K562 (cell line): ENCODE measurements at regions not wholly inside any gene's neighbourhood (a gene's known extent, or its start where the extent isn't known, plus 50 kb on each side); places are given as distances from the start of the nearest gene placed in this dataset.

Experiments used
- CEBPB ChIP-seq: fragments of 450-650 bp; IDR thresholded peaks from 2 replicates; pipeline ENCODE4 v1.6.1; 2016; ENCODE audit warnings: missing genetic modification characterization, missing compliant biosample characterization
- ERF ChIP-seq: fragments of 450-650 bp; formaldehyde crosslinking; IDR thresholded peaks from 2 replicates; pipeline ENCODE4 v1.4.0; 2020; ENCODE audit warnings: mild to moderate bottlenecking, mixed read lengths
- FUS ChIP-seq: fragments of 200-400 bp; formaldehyde crosslinking; optimal IDR thresholded peaks from 2 replicates; pipeline ENCODE3; 2017; ENCODE audit warnings: low read depth, low read length
- NFXL1 ChIP-seq: fragments of 450-650 bp; formaldehyde crosslinking; IDR thresholded peaks from 2 replicates; pipeline ENCODE4 v1.4.0; 2021; ENCODE audit warnings: mild to moderate bottlenecking
- RBM17 ChIP-seq: fragments of 200-400 bp; formaldehyde crosslinking; IDR thresholded peaks from 2 replicates; pipeline ENCODE4 v1.6.1; 2017; ENCODE audit warnings: low read depth, mild to moderate bottlenecking, low read length, borderline replicate concordance
- SMARCB1 ChIP-seq: IDR thresholded peaks from 2 replicates; pipeline ENCODE4 v1.6.1; 2011; ENCODE audit warnings: improper control_type of control experiment, low read depth; ENCODE audit not compliant: insufficient read length
- TAF1 ChIP-seq: IDR thresholded peaks from 2 replicates; pipeline ENCODE4 v1.6.1; 2011; ENCODE audit warnings: mild to moderate bottlenecking, low read length, moderate library complexity; ENCODE audit not compliant: insufficient read depth, control insufficient read depth, severe bottlenecking; ENCODE audit errors: extremely low read depth
- TCF7 ChIP-seq: sonication (generic); IDR thresholded peaks from 2 replicates; pipeline ENCODE4 v1.6.1; 2016; ENCODE audit warnings: antibody characterized with exemption, borderline replicate concordance
- ZBTB11 ChIP-seq, 3 experiments: fragments of 200-800 bp in 1 of 3; fragments of 250-450 bp in 1 of 3; fragments of 450-650 bp in 1 of 3; sonication (Bioruptor Pico) in 1 of 3; sonication (Bioruptor generic) in 1 of 3; formaldehyde crosslinking in 1 of 3; IDR thresholded peaks; 2 replicates each; pipeline versions ENCODE4 v1.6.1 to v1.8.0; 2016 to 2022; ENCODE audit warnings: mild to moderate bottlenecking in 2 of 3, missing genetic modification characterization in 2 of 3, missing compliant biosample characterization in 1 of 3, moderate library complexity in 1 of 3
- ZFP1 ChIP-seq: fragments of 450-650 bp; formaldehyde crosslinking; IDR thresholded peaks from 2 replicates; pipeline ENCODE4 v1.4.0; 2020; ENCODE audit warnings: mild to moderate bottlenecking, mixed read lengths
- ZMIZ1 ChIP-seq, 2 experiments: fragments of 150-350 bp in 1 of 2; IDR thresholded peaks; 2 replicates each; pipeline ENCODE4 v1.6.1; 2012 to 2016; ENCODE audit warnings: low read depth in 2 of 2, low read length in 2 of 2, mild to moderate bottlenecking in 1 of 2, moderate library complexity in 1 of 2
- ZNF133 ChIP-seq: fragments of 250-450 bp; sonication (Bioruptor Pico); IDR thresholded peaks from 2 replicates; pipeline ENCODE4 v1.4.0; 2020; ENCODE audit warnings: mild to moderate bottlenecking
- ZNF384 ChIP-seq: IDR thresholded peaks from 2 replicates; pipeline ENCODE4 v1.6.1; 2012; ENCODE audit warnings: low read depth, low read length, improper control_type of control experiment
- ZNF583 ChIP-seq: fragments of 250-450 bp; sonication (Bioruptor Pico); IDR thresholded peaks from 2 replicates; pipeline ENCODE4 v1.4.0; 2020
- ZNF77 ChIP-seq: fragments of 250-450 bp; sonication (Bioruptor Pico); IDR thresholded peaks from 2 replicates; pipeline ENCODE4 v1.5.0; 2020
- TF ChIP-seq, protein P1 (sequence below): sonication (generic); formaldehyde crosslinking; IDR thresholded peaks from 2 replicates; pipeline ENCODE4 v1.8.0; 2023; ENCODE audit warnings: mild to moderate bottlenecking, missing genetic modification reagents
- TF ChIP-seq, protein P2 (sequence below): fragments of 250-450 bp; sonication (Bioruptor Pico); IDR thresholded peaks from 2 replicates; pipeline ENCODE4 v1.4.0; 2020; ENCODE audit warnings: borderline replicate concordance

DNA sequence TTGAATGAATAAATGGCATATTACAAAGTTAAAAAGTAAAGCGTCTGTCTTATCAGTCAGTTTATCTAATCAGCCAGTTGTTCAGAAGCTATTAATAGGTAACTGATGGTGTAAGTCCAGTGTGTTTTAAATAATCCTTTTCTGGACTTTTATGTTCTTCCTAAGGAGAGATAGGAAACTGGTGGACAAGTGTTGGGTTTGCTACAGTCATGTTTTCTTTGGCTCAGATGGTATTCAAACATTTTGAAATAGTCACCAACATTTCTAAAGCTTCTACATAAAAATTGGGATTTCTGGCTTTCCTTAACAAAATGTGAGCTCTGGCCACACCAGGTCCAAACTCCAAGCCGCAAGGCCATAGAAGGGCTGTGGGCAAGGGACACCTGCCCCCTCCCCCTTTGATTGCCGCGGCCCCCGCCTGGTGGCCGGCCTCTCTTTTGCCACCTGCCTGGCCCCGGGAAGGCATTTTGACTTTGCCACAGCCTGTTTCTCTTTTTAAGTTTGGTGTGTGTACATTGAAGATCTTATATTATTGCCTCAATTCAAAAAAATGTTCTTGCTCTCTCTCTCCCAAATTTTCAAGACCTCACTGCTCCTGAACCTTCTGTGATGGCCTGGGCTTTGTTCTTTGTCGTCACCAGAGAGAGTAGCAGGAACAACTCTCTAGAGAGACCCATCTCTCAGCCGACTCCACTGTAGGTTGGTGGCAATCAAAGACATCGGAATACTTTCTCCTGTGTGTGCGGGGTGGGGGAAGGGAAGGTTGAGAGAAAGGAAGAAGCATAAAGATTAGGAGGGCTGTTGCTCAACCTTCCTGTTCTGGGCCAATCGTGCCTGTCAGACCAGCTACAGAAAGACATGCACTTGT, 84.0 kb upstream of the ZNF217 start (continued):
- TF ChIP-seq TAF1 (peak; percentile 60), ZNF384 (peak; percentile 43; the same call in 1 of the 2 replicates), TCF7 (no peak), ZNF133 (CRISPR knock-in tag) (no peak), RBM17 (no peak), ZNF77 (CRISPR knock-in tag) (no peak), CEBPB (peak; percentile 99), SMARCB1 (no peak), ZBTB11 (CRISPR knock-in tag; IDR thresholded peaks at IDR 0.05) (peak in 1 of 3 experiments; percentile 89; a peak in 3 of 6 replicates), ZFP1 (CRISPR knock-in tag) (no peak), NFXL1 (CRISPR knock-in tag) (0 out of 2 replicates have a peak, but pooled peaks have one; percentile 58), ZMIZ1 (IDR thresholded peaks at IDR 0.05; ENCODE audit: low read depth in 2 of 2, low read length in 2 of 2) (peak in 1 of 2 experiments; percentile 68; a peak in 1 of 4 replicates), FUS (no peak), ZNF583 (CRISPR knock-in tag) (no peak), ERF (CRISPR knock-in tag) (peak; percentile 38; the same call in 1 of the 2 replicates)
- TF ChIP-seq, protein P1, sequence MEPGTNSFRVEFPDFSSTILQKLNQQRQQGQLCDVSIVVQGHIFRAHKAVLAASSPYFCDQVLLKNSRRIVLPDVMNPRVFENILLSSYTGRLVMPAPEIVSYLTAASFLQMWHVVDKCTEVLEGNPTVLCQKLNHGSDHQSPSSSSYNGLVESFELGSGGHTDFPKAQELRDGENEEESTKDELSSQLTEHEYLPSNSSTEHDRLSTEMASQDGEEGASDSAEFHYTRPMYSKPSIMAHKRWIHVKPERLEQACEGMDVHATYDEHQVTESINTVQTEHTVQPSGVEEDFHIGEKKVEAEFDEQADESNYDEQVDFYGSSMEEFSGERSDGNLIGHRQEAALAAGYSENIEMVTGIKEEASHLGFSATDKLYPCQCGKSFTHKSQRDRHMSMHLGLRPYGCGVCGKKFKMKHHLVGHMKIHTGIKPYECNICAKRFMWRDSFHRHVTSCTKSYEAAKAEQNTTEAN, result no peak
- TF ChIP-seq, protein P2, sequence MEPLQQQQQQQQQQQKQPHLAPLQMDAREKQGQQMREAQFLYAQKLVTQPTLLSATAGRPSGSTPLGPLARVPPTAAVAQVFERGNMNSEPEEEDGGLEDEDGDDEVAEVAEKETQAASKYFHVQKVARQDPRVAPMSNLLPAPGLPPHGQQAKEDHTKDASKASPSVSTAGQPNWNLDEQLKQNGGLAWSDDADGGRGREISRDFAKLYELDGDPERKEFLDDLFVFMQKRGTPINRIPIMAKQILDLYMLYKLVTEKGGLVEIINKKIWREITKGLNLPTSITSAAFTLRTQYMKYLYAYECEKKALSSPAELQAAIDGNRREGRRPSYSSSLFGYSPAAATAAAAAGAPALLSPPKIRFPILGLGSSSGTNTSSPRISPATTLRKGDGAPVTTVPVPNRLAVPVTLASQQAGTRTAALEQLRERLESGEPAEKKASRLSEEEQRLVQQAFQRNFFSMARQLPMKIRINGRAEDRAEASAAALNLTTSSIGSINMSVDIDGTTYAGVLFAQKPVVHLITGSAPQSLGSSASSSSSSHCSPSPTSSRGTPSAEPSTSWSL (CRISPR knock-in tag), result no peak
